COLO668 (cell line): ENCODE measurements at regions not wholly inside any gene's neighbourhood (a gene's known extent, or its start where the extent isn't known, plus 50 kb on each side); places are given as distances from the start of the nearest gene placed in this dataset.

Experiments
- DNase-seq: peaks from one replicate; lab custom pipeline; 2025; ENCODE audit not compliant: unreplicated experiment; lab: John Stamatoyannopoulos, UW

DNA sequence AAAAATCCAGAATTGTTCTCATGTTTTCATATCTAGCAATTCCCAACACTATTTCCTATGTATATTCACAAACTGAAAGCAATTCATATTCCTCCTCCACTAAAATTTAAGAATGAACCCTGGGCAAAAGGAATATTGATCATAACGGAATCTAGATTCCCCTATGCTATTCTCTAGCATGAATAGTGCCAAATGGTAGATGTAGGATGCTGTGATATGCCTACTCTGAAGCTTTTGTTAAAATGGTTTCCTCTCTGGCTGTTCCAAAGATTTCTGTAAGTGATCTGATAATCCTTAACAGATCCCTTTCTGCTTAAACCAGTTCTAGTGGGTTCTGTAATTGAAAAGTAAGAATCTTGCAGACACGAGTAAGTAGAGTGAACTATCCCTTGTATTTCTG lies 298.0 kb upstream of the TANK start:
- DNase-seq, result no peak

DNA sequence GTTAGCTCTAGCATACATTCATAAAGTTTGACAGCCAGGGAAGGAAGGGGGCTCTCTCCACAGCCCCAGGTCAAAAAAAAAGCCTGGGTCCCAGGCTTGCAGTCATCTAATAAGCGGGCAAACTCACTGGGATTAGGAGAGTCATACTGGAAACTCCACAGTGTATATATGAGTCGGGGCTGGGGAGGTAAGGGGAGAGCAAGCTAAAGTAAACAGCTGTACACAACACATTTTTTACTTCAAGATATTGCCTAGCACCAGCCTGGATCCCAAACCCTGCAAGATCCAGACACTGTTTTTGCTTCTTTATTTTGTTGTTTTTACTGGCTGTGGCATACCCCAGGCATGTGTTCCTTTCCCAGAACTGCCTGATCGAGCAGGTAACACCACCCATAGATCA lies 291.3 kb upstream of the TANK start:
- no peak for DNase-seq

DNA sequence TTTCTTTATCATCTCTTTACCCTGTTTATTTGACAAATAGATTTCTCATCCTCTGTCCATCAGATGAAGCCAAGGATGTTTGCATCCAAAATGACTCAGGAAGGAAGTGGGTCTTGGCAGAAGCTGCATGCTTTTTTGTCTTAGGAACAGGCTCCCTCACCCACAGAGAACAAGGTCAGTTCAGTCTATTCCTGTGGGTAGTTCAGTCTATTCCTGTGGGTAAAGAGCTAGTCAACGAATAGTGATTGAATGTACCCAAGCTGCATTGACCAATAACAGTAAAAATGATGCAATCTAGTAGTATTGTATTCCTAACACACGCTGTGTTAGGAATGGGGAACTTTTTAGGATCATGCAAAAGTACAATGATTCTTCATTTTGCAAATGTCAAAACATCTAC lies 290.8 kb upstream of the TANK start:
- DNase-seq, result no peak

DNA sequence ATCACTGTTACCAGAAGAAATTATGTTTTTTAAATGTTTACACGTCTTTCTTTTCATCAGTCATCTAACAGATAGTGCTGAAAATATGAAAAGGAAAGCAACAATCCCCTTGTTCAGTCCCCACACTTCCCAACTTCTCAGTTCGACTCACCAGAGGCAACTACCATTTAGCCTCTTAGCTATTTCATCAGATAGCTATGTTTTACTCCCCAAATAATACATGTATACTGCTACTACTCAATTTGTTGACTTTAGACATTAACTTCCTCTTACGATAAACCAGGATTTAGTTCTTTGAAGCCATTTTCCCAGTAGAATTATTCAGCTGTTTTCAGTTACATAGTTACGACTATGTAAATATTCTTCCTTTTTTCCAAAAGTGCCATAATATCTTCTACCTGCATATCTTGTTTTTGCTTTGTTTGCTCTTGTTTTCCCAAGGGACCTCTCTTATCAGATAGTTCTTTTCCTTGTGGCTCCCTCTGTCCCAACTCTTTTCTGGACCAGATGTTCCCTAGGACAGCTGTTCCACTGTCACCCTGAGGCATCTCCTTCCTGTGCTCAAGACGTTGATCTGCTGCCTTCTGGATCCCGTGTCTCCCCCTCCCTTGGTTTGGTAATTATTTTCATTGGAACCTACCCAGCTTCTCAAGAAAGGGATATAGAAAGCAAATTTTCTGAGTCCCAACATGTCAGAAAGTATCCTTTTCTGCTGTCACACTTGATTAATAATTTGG lies 289.3 kb upstream of the TANK start:
- no peak for DNase-seq

DNA sequence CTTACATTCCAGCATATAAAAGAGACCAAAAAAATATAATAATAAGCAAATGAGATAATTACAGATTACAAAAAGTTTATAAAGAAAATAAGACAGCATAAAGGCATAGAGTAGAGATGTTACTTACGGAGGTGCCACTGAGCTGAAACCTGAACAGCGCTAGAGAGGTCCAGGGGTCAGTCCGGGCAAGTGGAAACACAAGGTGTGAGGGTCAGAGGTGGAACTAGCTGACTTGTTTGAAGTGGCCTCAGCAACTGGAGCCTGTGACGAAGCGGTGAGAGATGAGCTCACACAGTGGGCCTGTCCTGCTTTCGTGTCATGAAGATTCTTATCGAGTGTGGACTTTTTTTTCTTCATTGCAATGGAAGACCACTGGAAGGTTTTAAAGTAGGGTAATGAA lies 288.3 kb upstream of the TANK start:
- DNase-seq, result no peak

DNA sequence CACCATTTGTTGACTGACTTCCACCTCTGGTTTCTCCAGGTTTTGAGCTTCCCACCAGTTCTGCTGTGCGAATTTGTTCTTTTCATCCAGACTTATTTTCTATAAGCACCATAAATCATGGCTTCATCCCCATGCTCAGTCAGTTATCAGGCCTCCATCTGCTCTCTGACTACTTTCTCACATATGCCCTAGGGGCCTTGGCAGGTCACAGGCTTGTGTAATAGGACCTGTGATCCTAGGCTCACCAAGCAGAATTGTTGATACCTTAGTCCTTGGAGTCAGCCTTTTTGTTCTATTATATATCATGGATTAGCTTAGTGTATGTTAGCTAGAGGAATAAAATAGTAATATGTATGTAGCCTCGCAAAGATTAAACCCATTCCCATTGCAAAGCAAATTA lies 284.2 kb upstream of the TANK start:
- no peak for DNase-seq

DNA sequence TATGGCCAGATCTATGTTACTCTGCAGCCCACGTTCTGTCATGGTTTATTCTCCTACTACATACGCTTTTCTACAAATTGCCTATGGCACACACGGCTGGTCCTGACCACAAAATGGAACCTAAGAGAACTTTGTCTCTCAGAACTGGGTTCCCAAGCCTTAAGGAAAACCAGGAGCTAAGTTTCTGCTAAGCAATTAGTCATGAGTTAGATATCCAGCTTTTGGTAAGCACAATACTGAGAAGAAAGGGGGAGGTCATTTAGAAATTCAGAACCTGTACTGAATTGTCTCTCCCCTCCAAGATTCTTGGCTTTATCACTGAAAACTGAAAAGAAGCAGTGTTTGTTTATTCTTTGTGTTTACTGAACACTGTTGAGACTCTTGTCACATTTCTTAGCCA lies 283.5 kb upstream of the TANK start:
- DNase-seq, result no peak

DNA sequence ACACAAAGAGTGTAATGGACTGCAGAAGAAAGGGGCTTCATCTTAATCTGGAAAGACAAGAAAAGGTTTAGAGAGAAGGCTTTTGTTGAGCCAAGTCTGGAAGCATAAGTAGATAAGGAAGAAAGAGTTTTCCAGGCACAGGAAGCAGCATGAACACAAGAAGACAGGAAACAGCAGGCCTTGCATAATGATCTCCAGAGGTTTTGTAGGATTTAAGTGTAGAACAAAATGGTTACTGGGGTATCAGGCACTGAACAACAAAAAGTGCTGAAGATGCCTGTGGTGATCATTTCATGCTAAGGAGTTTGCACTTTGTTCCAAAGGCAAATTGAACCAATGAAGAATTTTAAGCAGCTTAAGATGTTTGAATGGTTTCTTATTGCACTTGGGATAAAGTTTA lies 281.6 kb upstream of the TANK start:
- DNase-seq, result no peak

DNA sequence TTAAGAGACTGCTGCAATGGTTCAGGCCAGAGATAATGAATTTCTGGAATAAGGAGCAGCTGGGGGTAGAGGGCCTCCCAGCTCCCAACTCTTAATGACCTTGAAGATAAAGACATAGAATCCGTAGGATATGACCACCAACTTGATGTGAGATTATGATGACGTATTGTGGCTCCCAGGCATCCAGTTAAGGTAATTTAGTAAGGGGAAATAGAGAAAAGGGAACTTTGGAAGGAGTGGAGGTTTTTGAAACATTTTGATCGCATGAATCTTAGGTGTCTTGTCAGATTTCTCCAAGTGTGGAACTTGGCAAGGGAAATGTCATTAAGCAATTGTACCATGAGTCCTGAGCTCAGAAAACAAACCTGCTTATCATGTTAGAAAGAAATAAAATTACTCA lies 277.3 kb upstream of the TANK start:
- no peak for DNase-seq

DNA sequence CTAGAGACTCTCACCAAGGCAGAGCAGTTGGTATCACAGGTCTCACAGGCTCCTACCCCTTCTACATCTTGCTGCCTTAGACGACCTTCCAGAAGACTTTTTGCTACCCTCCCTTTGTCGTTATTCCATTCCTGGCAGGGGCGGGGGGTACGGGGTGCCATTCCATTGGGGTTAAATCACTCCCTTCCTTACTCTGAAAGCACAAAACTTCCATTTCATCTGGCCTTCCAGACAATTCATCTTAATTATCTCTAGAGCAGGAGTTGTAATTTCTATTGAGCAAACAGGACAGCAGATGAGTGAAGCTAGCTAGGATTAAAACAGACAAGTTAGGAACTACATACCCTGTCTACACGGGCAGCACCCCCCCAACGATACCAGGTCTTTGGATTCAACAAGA lies 276.2 kb upstream of the TANK start:
- no peak for DNase-seq

DNA sequence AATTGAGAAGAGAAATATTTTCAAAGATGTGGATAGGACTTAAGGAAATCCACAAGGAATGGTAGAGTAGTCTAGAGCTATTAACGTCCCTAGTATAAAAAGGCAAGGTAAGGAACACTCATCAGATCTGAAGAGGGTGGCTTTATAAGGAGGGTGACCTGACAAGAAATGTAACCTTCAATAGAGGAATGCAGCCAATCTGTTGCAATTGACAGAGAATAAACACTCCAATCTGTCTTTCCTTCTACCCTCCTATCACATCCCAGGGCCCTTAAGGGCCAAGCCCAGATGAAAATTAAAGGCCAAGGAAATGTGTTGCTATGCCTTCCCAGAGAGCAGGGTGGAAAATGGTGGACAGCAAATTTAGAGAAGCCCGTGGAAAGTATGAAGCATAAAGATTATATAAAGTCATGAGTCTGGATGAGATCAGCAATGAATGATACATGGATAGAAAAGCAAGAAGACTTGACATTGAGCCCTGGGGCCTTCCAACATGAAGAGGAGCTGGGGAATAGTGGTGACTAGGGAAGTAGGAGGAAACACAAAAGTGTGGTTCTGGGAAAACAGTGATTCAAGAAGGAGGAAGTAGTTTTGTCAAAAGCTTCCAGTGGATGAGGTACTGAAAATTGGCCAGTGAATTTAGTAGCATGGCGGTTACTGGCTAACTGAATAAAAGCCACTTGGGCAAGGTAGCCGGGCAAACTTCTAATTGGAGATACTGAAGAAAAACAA lies 270.6 kb upstream of the TANK start:
- DNase-seq, result no peak

DNA sequence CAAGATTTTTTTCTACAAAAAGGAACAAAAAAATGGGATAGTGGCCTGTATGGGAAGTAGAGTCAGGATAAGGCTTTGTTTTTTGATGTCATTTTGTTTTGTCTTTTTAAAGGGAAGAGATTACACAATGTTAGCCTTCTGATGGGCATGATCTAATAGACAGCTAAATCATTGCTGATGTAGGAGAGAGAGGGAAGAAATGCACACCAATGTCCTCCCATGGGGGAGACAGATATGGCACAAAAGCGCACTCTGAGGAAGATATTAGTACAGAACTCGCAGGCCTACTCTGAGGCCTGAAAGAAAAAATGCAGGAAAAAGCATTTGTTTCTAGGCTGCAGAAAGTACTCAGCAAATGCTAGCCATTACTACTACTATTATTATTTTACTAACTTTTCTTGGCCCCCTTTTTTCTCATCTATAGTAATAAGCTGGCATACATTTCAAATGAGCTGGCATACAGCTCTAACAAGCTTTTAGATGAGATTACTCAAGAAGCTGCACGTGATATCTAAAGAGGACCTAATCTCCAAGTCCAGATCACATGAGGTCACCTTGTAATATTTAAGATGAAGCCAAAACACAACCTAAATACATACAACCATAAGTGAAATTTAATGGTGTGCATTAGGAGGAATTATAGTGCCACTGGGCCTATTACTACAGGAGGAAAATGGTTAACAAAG lies 269.4 kb upstream of the TANK start:
- DNase-seq, result no peak

DNA sequence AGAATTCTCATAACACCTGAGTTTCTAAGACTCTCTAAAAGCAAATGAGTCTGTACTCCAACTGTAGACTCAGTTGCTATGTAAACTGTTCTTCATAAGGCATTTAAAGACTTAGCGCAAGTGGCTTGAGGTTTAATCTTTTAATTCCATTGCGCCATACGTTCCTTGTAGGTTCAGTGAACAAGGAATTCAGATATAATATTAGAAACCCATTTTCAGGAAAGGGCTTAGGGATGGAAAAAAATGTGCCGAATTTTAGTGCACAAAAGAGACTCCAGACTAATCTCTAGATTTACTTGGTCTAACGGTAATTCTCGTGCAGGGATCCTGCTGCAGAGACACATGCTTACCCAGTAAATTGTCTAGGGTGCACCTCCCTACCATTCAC lies 268.9 kb upstream of the TANK start:
- no peak for DNase-seq

DNA sequence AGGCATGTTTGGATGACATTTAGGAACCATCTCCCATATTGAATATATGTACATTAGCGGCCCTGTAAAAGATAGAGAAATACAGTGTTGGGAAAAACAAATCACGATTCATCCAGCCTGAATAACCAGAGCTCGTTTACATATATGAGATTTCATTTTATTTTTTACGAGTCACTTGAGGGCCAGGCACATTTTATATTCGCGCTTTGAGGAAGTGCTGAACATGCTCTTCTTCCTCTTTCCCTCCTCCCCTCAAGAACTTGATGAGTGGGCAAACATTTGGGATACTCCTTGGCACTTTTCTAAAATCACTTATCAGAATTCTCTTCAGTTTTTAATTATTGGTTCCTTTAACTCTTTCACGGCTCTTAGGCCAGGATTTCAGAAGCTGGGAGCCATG lies 268.0 kb upstream of the TANK start:
- no peak for DNase-seq

DNA sequence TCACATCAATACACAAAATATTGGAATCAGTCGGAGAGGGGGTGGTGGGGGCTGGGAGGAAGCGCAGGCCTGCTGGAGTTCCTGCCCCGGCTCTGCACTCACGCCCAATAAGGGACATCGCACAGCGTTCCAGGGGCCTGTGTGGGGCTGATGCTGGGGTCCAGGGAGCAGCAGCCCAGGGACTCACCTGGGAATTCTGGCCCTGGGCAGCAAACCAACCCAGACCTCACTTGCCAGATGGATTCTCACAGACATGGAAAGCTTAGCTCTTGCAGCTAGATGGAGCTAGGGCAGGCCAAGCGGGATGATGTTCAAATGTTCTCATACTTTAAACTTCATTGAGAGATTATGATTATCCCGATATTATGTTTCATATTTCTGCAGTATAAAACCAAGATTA lies 266.6 kb upstream of the TANK start:
- DNase-seq, result no peak

DNA sequence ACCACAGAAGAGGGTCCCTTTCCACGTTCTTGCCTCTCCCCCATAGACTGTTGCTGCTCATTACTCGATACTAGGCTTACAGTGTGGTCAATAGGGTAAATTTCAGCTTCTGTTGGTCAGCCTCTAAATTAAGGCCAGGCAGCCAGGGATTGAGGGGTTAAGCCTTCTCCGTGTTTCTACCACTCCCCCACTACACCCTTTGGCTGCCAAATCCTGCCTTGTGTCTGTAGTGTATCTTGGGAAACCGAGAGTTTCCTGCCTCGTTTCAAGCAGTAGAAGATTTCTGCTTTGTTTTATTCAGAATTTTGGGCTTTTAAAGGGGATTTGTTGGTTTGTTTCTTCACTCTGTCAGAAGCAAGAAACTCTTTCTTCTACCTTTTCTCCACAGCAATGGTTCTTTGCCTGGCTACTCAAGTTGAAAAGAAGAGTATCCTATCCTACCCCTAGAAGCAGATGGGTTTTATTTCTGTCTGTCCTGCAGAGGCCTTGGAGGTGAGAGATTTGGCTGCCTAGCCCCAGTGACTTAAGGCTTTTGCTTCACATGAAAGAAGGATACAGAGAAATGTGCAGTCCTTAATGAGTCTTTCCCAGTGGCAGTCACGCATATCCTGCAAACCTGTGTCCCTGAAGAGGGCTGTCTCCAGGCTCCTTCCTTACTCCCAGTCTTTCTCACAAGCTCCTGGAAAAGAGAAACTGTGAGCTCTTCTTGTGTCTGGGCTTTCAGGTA lies 261.5 kb upstream of the TANK start:
- no peak for DNase-seq

DNA sequence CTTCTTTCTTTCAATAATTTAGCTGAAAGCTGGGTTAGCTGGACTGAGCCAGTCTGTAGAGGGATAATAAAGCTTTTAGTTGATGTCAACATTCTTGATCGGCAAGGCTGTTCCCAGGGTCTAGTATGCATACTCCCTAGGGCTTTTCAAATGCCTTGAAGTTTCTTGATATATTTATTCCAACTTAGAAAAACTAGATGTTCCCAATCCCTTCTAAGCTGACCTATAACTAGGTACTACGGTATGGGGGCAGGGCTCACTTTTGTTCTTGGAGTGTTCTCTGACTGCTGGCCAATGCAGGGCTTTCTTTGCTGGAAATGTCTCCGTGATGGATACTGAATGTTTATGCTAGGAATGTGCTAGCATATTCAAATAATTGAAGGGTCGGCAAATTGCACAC lies 258.6 kb upstream of the TANK start:
- no peak for DNase-seq

DNA sequence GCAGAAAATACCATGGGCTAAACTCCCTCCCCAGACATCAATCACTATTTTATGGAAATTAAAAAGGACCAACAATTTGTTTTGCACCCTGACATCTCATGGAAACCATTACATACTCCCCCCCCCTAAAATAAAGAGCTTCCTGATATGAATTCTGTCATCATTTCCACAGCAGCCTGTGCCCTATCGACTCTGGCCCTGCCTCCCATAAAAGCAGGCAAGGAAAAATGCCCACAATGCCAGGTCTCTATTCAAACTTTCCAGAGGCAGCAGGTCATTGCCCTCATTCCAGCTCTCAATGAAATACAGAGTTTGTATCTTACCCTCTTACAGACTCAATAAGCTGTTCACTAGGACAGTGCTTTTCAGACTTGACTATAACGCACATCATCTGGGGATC lies 254.4 kb upstream of the TANK start:
- no peak for DNase-seq

DNA sequence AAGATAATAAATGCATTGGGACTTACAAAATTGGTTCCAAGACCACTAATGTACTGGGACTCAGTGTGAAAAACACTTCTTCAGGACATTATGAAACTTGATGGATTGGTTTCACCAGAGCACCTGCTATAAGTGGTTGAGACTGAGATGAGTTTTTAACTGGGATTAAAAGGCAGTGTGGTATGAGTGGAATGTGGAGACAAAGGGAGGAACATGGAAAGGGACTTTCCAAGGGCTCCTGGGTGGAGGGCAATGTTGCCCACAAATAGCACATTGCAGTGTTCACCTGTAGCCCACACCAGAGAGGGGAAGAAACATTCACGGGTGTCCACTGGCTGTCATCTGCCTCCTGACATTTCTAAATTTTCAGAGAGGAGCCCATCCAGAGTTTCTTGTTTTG lies 253.3 kb upstream of the TANK start:
- DNase-seq, result no peak

DNA sequence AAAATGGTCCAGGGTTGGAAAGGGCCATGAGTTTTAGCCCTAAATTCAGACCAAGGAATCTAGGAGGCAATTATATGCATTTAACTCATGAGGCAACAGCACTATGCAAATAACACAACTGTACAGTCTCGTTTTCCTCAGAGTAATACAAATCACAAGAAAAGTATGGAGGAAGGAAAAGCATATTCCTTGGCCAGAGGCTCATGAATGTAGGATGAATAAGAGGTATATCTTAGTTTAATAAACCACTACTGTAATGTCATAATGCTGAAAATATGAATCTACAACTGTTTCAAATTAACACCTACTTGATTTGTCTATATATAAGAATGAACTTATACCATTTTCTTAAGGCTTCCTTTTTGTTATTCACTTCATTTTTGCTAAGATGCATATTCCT lies 252.5 kb upstream of the TANK start:
- no peak for DNase-seq

DNA sequence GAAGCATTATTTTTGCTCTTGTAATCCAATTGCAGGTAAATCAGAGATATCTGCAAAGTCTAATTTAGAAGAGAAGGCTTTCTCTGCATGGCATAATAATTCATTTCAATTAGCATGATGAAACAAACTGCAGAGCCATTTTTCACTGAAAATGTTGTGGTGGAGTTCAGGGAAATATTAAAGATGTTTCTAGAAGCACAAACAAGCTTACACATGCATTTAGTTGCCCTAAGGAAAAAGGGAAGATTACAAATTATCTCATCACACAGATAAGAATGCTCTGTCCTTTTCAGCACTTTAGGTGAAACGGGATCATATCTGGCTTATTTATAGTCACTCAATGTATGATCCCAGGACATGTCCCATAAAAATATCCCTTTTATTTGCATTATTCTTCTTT lies 252.1 kb upstream of the TANK start:
- DNase-seq, result no peak

DNA sequence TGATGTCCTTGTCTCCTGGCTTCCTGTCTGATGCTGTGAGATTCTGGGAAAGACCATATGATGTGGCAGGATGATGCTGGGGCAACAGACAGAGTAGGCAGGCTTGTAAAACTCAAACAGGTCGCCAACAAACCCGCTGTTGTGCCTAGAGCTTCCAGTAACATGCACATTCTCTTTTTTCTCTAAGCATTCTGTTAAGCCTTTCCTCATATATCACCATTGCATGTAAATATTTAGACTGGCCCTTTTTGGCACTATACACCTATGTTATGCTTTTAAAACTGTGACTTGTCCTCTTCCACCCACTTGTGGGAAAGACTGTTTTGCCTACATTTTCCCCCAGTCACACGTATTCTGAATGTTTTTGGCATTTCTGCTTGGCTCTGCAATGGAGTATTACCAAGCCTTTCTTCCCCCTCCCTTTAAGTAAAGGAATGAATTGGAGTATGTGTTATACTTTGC lies 250.4 kb upstream of the TANK start:
- no peak for DNase-seq
